ENCODE measurements at regions not wholly inside any gene's neighbourhood (a gene's known extent, or its start where the extent isn't known, plus 50 kb on each side); places are given as distances from the start of the nearest gene placed in this dataset.

DNA sequence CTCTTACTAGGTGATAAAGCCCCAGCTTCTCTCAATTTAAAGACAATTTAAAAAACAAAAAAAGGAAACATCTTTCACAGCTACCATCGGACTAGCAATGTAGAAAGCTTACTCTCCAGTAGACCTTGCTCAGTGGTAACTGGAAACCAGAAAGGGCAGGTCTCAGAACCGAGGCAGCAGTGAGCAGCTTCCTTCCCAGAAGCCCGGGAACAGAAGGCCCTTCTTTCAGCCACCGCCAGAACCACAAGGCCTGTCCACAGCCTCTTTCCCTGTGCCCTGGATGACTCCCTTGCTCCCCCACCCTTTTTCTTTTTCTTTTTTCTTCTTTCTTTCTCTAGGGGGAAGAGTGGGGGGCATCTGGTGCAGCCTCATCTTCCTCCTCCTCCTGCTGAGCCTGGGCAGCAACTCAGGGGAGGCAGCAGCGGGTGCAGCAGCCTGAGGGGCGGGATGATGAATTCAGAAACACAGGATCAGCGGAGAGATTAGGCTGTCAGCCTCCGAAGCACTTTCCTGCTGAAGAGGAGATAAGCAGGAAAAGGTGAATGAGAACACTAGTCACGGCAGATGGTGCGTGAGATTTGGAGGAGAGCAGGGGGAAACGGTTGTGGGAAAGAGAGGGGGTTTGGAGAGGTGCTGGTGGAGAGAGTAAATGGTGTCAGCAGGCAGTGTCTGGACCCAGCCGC is 158.5 kb downstream of the ID4 start:
- no peak overlapping the region for H3K27ac ChIP-seq
- H3K4me1 ChIP-seq: no peaks in the 10 kb centered on the region
- in situ Hi-C loops (cut with MboI; ENCODE audit: low pct_ligation_motif_present in 1 of 4, low pct_unique_long_range_greater_than_20kb in 1 of 4, low sequenced_read_pairs in 3 of 4): no loop called here
- 61 to 70% methylated on average over 11 to 12 of the region's 12 CpGs for WGBS, 2 donors (ENCODE audit: low coverage in 1 of 2)
- no peak for DNase-seq
- H3K4me3 ChIP-seq: no peak overlapping the region
- H3K9me3 ChIP-seq: no peaks in the 10 kb centered on the region
- no peaks in the 10 kb centered on the region for H3K27me3 ChIP-seq
- no peaks in the 10 kb centered on the region for H3K36me3 ChIP-seq
- intact Hi-C loops (cut with DNase I; ENCODE audit: low total_unique reads): no loop called here
- no peak for TF ChIP-seq EP300 (IDR thresholded peaks at IDR 0.05; ENCODE audit: low read depth)
- TF ChIP-seq POLR2A (IDR thresholded peaks at IDR 0.05): no peak
- no peak for TF ChIP-seq POLR2AphosphoS5 (IDR thresholded peaks at IDR 0.05)
- TF ChIP-seq CTCF (IDR thresholded peaks at IDR 0.05): no peak

GRCh38 chr6:19997104-19997503 is 159.9 kb downstream of the ID4 start:
- in situ Hi-C loops (cut with MboI; ENCODE audit: low pct_ligation_motif_present in 1 of 4, low pct_unique_long_range_greater_than_20kb in 1 of 4, low sequenced_read_pairs in 3 of 4): no loop called here

GRCh38 chr6:19998541-19998940 is 161.4 kb downstream of the ID4 start:
- WGBS, 2 donors (ENCODE audit: low coverage in 1 of 2): 72 to 86% methylated on average over 1 to 3 of the region's 3 CpGs
- in situ Hi-C loops (cut with MboI; ENCODE audit: low pct_ligation_motif_present in 1 of 4, low pct_unique_long_range_greater_than_20kb in 1 of 4, low sequenced_read_pairs in 3 of 4): no loop called here
- no peak for TF ChIP-seq CTCF (IDR thresholded peaks at IDR 0.05)
- TF ChIP-seq POLR2A (IDR thresholded peaks at IDR 0.05): no peak
- TF ChIP-seq POLR2AphosphoS5 (IDR thresholded peaks at IDR 0.05): no peak
- TF ChIP-seq EP300 (IDR thresholded peaks at IDR 0.05; ENCODE audit: low read depth): no peak
- H3K36me3 ChIP-seq: no peaks in the 10 kb centered on the region
- no peaks in the 10 kb centered on the region for H3K4me1 ChIP-seq
- intact Hi-C loops (cut with DNase I; ENCODE audit: low total_unique reads): no loop called here
- H3K27me3 ChIP-seq: no peaks in the 10 kb centered on the region
- no peak overlapping the region for H3K4me3 ChIP-seq
- no peak for DNase-seq
- no peak overlapping the region for H3K27ac ChIP-seq
- no peaks in the 10 kb centered on the region for H3K9me3 ChIP-seq

More at GRCh38 chr6:19997104-19997503, 159.9 kb downstream of the ID4 start:
- H3K4me3 ChIP-seq: no peak overlapping the region
- H3K9me3 ChIP-seq: no peaks in the 10 kb centered on the region
- DNase-seq: no peak
- no peaks in the 10 kb centered on the region for H3K27me3 ChIP-seq
- no peak for TF ChIP-seq POLR2AphosphoS5 (IDR thresholded peaks at IDR 0.05)
- 96 to 100% methylated on average over 1 of the region's 1 CpG for whole genome bisulfite sequencing, 2 donors (ENCODE audit: low coverage in 1 of 2)
- H3K4me1 ChIP-seq: no peaks in the 10 kb centered on the region
- H3K36me3 ChIP-seq: no peaks in the 10 kb centered on the region
- H3K27ac ChIP-seq: no peak overlapping the region
- intact Hi-C loops (cut with DNase I; ENCODE audit: low total_unique reads): no loop called here

- H3K27me3 ChIP-seq: no peaks in the 10 kb centered on the region
- TF ChIP-seq POLR2A (IDR thresholded peaks at IDR 0.05) (no peak), CTCF (IDR thresholded peaks at IDR 0.05) (no peak), EP300 (IDR thresholded peaks at IDR 0.05; ENCODE audit: low read depth) (no peak), POLR2AphosphoS5 (IDR thresholded peaks at IDR 0.05) (no peak)
- no peaks in the 10 kb centered on the region for H3K4me1 ChIP-seq
- no peaks in the 10 kb centered on the region for H3K36me3 ChIP-seq
- H3K27ac ChIP-seq: no peak overlapping the region
- in situ Hi-C loops (cut with MboI; ENCODE audit: low pct_ligation_motif_present in 1 of 4, low pct_unique_long_range_greater_than_20kb in 1 of 4, low sequenced_read_pairs in 3 of 4): no loop called here
- 50 to 63% methylated on average over 2 to 7 of the region's 7 CpGs for WGBS, 2 donors (ENCODE audit: low coverage in 1 of 2)
- no peak overlapping the region for H3K4me3 ChIP-seq
- DNase-seq: no peak
- intact Hi-C loops (cut with DNase I; ENCODE audit: low total_unique reads): no loop called here
- no peaks in the 10 kb centered on the region for H3K9me3 ChIP-seq
Observed at GRCh38 chr6:19999319-20000191, 162.4 kb downstream of the ID4 start.
